Spinal cord (tissue), 9 donors: ENCODE measurements at regions not wholly inside any gene's neighbourhood (a gene's known extent, or its start where the extent isn't known, plus 50 kb on each side); places are given as distances from the start of the nearest gene placed in this dataset.
"Not testable (repeated sequence)": the region's sequence is repeated elsewhere in the genome, so short reads cannot be mapped to it uniquely, and the experiment has no call there.

Experiments used
- DNase-seq, 6 donors: peaks; one replicate each; pipeline versions ENCODE4 v3.0.0 to v3.0.0-alpha.2; 2013 to 2015; ENCODE audit warnings: low spot score in 6 of 6, low read depth in 4 of 6
- H3K27ac ChIP-seq: one replicate; pipeline ENCODE4 v1.5.1; 2013; ENCODE audit warnings: low read depth, low read length, control low read depth
- H3K27me3 ChIP-seq: one replicate; pipeline ENCODE4 v1.6.1; 2013; ENCODE audit warnings: low read length; ENCODE audit not compliant: control insufficient read depth, insufficient read depth
- H3K36me3 ChIP-seq: one replicate; pipeline ENCODE4 v1.6.1; 2013; ENCODE audit warnings: low read length; ENCODE audit not compliant: control insufficient read depth, insufficient read depth
- H3K4me1 ChIP-seq: one replicate; pipeline ENCODE4 v1.6.1; 2013; ENCODE audit warnings: low read length; ENCODE audit not compliant: control insufficient read depth, insufficient read depth
- H3K4me3 ChIP-seq: one replicate; pipeline ENCODE4 v1.5.1; 2013; ENCODE audit warnings: low read depth, low read length, control low read depth
- H3K9me3 ChIP-seq: one replicate; pipeline ENCODE4 v1.6.1; 2013; ENCODE audit warnings: low read length; ENCODE audit not compliant: control insufficient read depth, insufficient read depth
- WGBS: methylation state at CpG from one replicate; pipeline ENCODE4 v1.1.5; 2013; ENCODE audit warnings: missing lambda C conversion rate; ENCODE audit not compliant: insufficient coverage; 5-methylcytosine and 5-hydroxymethylcytosine counted together
- donor health status: healthy.

DNA sequence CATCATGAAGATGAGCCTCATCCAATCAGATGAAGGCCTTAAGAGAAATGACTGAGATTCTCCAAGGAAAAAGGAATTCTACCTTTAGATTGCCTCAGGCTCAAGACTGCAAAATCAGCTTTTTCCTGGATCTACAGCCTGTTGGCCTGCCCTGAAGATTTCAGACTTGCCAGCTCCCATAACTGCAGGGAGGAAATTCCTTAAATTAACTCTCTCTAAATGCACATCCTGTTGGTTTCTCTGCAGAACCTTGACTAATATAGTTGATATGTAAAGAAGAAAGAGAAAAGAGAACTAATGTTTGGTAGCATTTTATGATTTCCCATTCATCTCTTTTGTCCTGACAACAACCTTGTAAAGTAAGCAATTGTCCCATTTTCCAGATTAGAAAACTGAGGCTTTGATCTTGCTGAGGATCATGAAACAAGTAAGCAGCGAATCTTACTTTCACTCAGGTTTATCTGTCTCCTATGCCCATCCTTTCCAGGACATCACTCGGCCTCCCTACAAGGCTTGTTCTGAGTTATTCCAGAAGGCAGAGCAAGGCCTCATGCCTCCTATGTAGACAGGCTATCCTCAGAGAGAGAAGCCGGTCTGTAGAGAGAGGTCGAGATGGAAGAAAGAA, 115.0 kb upstream of the LDB2 start:
- H3K9me3 ChIP-seq = no peaks in the 10 kb centered on the region
- no peaks in the 10 kb centered on the region for H3K27me3 ChIP-seq
- H3K27ac ChIP-seq = no peak overlapping the region
- no peaks in the 10 kb centered on the region for H3K4me1 ChIP-seq
- H3K4me3 ChIP-seq = no peak overlapping the region
- DNase-seq = no peak
- 90% methylated on average over 3 of the region's 4 CpGs for WGBS
- no peaks in the 10 kb centered on the region for H3K36me3 ChIP-seq

DNA sequence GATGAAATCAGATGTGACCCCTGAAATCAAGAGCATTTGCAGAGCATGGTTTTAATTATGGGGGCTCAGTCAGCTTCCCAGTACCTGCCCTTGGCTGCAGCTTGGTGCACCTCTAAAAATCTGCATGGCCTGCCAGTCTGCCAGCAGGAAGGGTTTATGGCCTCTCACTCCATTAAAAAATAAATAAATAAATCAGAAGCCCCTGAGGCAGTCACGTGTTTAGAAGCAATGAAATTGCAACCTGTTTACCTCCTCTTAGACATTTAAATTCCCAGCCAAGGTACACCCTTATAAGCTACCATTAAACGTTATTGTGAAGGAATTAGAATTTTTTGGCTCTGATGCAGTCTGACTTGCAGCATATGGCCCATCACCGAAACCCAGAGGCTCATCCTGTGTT, 114.0 kb upstream of the LDB2 start:
- no peak for DNase-seq
- Histone ChIP-seq H3K4me1 (no peaks in the 10 kb centered on the region), H3K9me3 (no peaks in the 10 kb centered on the region), H3K27me3 (no peaks in the 10 kb centered on the region), H3K36me3 (no peaks in the 10 kb centered on the region), H3K27ac (no peak overlapping the region), H3K4me3 (no peak overlapping the region)
- no CpG with 5 or more reads among the region's 3 CpGs for WGBS

DNA sequence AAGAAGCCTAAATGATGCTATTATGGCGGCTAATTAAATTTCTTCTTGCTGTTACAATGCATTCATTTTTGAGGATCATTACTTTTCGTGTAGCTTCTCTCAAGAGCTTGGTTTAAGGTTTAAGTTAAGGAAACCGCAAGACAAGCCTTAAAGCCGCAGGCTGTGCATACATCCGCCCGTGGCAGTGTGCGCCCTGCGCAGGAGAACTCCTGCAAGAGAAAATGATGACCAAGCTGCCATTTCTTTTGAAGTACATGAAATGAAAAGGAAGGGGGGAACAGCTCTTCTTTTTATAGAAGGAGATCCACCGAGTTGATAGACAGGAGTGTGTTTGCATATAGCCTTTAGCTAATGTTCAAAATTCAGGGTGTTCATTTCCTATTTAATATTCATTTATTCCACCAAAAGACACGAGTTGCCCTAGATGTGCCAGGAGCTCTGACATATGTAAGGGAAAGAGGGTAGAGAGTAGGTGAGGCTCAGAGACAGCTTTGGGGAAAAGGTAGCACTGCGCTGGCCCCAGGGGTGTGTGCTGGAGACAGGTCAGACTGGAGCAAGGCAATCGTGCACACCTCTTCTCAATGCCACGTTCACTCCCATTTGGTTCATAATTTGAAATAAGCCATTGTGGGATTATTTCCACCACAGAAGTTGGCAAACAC, 112.1 kb upstream of the LDB2 start:
- DNase-seq = peak in 1 of 6 donors; percentile 48

DNA sequence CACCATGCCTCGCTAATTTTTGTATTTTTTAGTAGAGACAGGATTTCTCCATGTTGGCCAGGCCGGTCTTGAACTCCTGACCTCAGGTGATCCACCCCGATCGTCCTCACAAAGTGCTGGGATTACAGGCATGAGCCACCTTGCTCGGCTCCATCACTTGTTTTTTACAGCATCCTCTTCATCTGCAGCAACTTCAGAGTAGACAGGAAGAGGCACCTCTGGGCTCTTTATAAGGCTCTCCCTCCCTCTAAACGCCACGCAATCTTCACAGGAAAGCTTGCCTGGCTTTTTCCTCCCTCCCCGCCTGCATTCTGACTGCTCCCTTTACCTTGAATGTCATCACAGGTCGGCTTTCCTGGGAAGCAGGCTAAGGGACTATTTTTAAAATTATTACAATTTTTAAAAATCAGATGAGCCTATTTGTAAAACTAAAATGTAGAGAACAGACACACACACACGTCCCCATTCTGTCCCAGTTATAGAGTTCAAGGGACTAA, 111.5 kb upstream of the LDB2 start:
- no peaks in the 10 kb centered on the region for H3K36me3 ChIP-seq
- H3K4me3 ChIP-seq = no peak overlapping the region
- H3K27ac ChIP-seq = no peak overlapping the region
- H3K9me3 ChIP-seq = no peaks in the 10 kb centered on the region
- H3K27me3 ChIP-seq = no peaks in the 10 kb centered on the region
- 95% methylated on average over 5 of the region's 10 CpGs for WGBS
- DNase-seq = no peak
- no peaks in the 10 kb centered on the region for H3K4me1 ChIP-seq

More for the DNA sequence above, 112.1 kb upstream of the LDB2 start:
- H3K4me3 ChIP-seq = no peak overlapping the region
- H3K9me3 ChIP-seq = no peaks in the 10 kb centered on the region
- no peaks in the 10 kb centered on the region for H3K36me3 ChIP-seq
- no peaks in the 10 kb centered on the region for H3K4me1 ChIP-seq
- WGBS = 91% methylated on average over 11 of the region's 13 CpGs
- H3K27me3 ChIP-seq = no peaks in the 10 kb centered on the region
- H3K27ac ChIP-seq = no peak overlapping the region

DNA sequence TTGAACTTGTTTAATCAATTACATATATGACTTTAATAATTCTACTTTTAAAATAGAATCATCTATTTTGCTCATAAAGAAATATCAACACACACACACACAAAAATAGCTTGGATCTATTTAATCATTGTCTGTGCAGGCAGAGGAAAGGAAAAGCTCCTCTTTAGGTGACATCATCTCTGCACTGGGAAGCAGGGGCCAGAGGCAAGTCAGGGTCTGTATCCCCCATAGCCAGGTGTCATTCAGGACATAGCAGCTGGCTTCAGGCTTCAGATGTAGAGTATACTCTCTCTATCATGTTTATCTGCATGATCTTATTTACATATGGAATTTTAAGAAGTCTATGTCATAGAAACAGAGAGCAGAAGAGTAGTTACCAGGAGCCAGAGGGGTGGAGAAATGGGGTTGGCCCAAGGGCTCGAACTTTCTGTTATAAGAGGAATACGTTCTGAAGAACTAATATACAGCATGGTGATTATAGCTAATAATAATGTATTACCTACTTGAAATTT, 110.4 kb upstream of the LDB2 start:
- no peak for DNase-seq
- no CpG with 5 or more reads among the region's 2 CpGs for WGBS

DNA sequence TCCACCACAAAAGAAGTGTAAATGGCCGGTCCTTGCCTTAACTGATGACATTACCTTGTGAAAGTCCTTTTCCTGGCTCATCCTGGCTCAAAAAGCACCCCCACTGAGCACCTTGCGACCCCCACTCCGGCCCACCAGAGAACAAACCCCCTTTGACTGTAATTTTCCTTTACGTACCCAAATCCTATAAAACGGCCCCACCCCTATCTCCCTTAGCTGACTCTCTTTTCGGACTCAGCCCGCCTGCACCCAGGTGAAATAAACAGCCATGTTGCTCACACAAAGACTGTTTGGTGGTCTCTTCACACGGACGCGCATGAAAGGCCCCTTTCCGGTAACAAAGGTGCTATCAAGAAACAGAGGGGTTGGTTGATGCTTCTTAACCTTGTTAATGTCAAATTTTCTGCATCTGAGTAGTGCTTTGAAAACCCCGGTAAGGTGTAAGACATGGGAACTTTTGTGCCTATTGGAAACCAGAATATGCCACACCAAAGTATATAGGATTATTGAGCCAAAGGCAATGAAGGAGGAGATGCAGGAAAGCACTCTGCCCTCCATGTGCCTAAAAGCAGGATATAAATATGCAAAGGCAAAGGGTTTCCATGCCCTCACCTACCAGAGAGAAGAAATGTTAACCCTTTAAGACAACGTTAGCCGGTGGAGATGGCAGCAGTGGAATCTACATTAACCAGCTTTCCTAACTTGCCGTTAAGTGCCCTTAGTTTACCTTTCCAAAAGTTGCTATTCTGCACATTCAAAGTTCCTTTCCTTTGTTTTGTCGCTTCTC, 105.4 kb upstream of the LDB2 start:
- not testable (repeated sequence) for DNase-seq, H3K4me3 ChIP-seq, H3K27me3 ChIP-seq, H3K9me3 ChIP-seq, H3K36me3 ChIP-seq, H3K4me1 ChIP-seq, H3K27ac ChIP-seq
- WGBS = 78% methylated on average over 13 of the region's 16 CpGs

More for the DNA sequence above, 110.4 kb upstream of the LDB2 start:
- Histone ChIP-seq H3K27me3 (no peaks in the 10 kb centered on the region), H3K36me3 (no peaks in the 10 kb centered on the region), H3K27ac (no peak overlapping the region), H3K9me3 (no peaks in the 10 kb centered on the region), H3K4me1 (no peaks in the 10 kb centered on the region), H3K4me3 (no peak overlapping the region)

DNA sequence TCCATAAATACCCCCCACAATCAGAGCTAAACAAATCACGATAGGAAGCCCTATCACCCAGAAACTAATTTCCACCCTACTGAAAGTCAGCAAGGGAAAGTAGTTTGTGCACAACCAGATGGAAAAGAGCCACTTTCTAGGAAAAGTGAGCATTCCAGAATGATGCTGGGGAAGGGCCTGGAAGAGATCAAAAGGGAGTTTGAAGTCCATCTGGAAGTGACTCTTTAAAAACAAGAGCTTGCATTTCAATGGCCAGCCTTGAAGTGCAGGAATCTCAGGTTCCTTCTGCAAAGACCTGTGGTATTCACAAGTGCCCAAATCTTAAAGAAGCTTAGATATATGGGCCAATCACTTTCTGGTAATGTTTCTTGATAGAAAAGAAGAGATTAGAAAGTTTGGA, 97.0 kb upstream of the LDB2 start:
- Histone ChIP-seq H3K4me3 (no peak overlapping the region), H3K9me3 (no peaks in the 10 kb centered on the region)
- no peak for DNase-seq

DNA sequence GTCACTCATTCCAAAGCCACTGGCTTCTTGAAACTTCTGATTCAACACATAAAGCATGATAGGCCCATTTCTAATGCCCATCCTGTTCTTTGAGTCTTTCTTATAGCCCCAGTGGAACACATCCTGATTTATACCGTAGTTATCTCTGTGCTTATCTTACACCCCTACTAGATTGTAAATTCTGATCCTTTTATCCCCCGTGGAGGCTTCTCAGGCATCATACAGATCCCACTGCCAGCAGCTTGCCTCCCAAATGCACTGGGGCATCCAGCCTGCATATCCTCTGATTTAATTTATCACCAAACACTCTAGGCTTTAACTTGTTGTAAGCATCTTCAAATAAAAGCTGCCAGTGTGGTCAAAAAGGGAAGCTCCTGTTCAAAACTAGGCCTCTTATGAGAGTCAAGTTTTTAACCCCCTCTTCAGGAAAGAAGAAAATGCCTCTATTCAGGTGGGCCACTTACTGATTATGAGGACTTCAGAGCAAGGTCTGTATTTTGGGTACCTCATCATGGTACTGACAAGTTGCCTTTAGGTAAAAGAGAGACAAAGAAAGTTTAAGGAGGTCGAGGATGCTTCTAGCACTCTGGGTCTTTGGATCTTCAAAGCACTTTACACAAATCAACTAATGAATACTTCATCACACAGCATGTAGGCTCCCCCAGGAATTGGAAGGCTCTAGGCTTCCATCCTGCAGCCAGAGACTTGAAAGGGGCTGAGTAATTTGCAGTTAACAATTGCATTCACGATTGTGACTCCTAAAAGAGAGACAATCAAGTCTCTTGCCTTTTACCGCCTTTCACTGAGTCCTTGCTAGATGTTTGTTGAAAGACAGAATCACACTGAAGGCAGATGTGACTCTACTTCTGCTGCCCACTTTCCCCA, 95.8 kb upstream of the LDB2 start:
- no peak overlapping the region for H3K27ac ChIP-seq
- no peaks in the 10 kb centered on the region for H3K27me3 ChIP-seq
- WGBS = 39% methylated on average over 4 of the region's 5 CpGs
- no peaks in the 10 kb centered on the region for H3K36me3 ChIP-seq
- no peaks in the 10 kb centered on the region for H3K9me3 ChIP-seq
- no peaks in the 10 kb centered on the region for H3K4me1 ChIP-seq
- DNase-seq = no peak
- H3K4me3 ChIP-seq = no peak overlapping the region

More for the DNA sequence above, 97.0 kb upstream of the LDB2 start:
- WGBS = no CpG with 5 or more reads among the region's 1 CpG
- no peaks in the 10 kb centered on the region for H3K4me1 ChIP-seq
- H3K27ac ChIP-seq = no peak overlapping the region
- no peaks in the 10 kb centered on the region for H3K27me3 ChIP-seq
- H3K36me3 ChIP-seq = no peaks in the 10 kb centered on the region
